Neural progenitor cell (in vitro differentiated cells): ENCODE measurements at regions not wholly inside any gene's neighbourhood (a gene's known extent, or its start where the extent isn't known, plus 50 kb on each side); places are given as distances from the start of the nearest gene placed in this dataset.

ENCODE experiments used
- CTCF ChIP-seq: fragments of 200-600 bp; sonication (generic); IDR thresholded peaks from 2 replicates; pipeline ENCODE4 v1.5.1; 2017; ENCODE audit warnings: antibody characterized with exemption, mild to moderate bottlenecking
- EZH2phosphoT487 ChIP-seq: fragments of 200-600 bp; sonication (generic); IDR thresholded peaks from 2 replicates; pipeline ENCODE4 v1.6.1; 2017; ENCODE audit warnings: antibody characterized with exemption

- TF ChIP-seq CTCF (no peak), EZH2phosphoT487 (no peak)
Observed at GRCh38 chr7:89796481-89796880, 357.8 kb upstream of the STEAP1 start.
